Activated naive CD8-positive, alpha-beta T cell treated with anti-CD3 and anti-CD28 coated beads, Interleukin-2, amount 10 ng/mL, durations not matched to agents 7 days and 5 days (primary cell): ENCODE measurements at regions not wholly inside any gene's neighbourhood (a gene's known extent, or its start where the extent isn't known, plus 50 kb on each side); places are given as distances from the start of the nearest gene placed in this dataset.

Source experiments
- ATAC-seq: fragments of 150-1000 bp; cut with Tn5 transposase; one replicate; pipeline ENCODE4 v1.10.0; 2021; ENCODE audit warnings: low read depth, moderate library complexity
- POLR2A ChIA-PET: fragments of 350-600 bp; sonication (Branson Sonifier 250); formaldehyde crosslinking; loops from one replicate; lab custom pipeline; 2021; ENCODE audit warnings: antibody characterized with exemption; lab: Charles Lee
- DNase-seq: peaks from one replicate; pipeline ENCODE4 v3.0.0; 2021
- H3K27ac Mint-ChIP-seq: one replicate; pipeline ENCODE4 v1.8.0; 2022; ENCODE audit warnings: mild to moderate bottlenecking, mixed read lengths
- H3K27me3 Mint-ChIP-seq: one replicate; pipeline ENCODE4 v1.8.0; 2022; ENCODE audit warnings: mild to moderate bottlenecking, moderate library complexity, mixed read lengths
- H3K36me3 Mint-ChIP-seq: one replicate; pipeline ENCODE4 v1.8.0; 2021; ENCODE audit warnings: mild to moderate bottlenecking, mixed read lengths
- H3K4me1 Mint-ChIP-seq: one replicate; pipeline ENCODE4 v1.8.0; 2021; ENCODE audit warnings: mixed read lengths
- H3K4me3 Mint-ChIP-seq: one replicate; pipeline ENCODE4 v1.8.0; 2022; ENCODE audit warnings: mild to moderate bottlenecking, moderate library complexity, mixed read lengths
- H3K9me3 Mint-ChIP-seq: one replicate; pipeline ENCODE4 v1.8.0; 2021; ENCODE audit warnings: mixed read lengths

GRCh38 chr2:23244617-23245016, 140.4 kb upstream of the KLHL29 start:
- Mint-ChIP-seq H3K4me3 (no peak overlapping the region), H3K27me3 (peaks cover 1% of the 10 kb centered on the region), H3K4me1 (no peaks in the 10 kb centered on the region), H3K9me3 (no peaks in the 10 kb centered on the region), H3K27ac (no peak overlapping the region), H3K36me3 (no peaks in the 10 kb centered on the region)
- DNase-seq (no peak), ATAC-seq (no peak)
- POLR2A ChIA-PET: no interaction called here

- ATAC-seq: no peak
- Mint-ChIP-seq H3K4me3 (no peak overlapping the region), H3K27ac (no peak overlapping the region), H3K36me3 (no peaks in the 10 kb centered on the region), H3K9me3 (no peaks in the 10 kb centered on the region), H3K27me3 (peaks cover 3% of the 10 kb centered on the region), H3K4me1 (no peaks in the 10 kb centered on the region)
- POLR2A ChIA-PET: no interaction called here
- DNase-seq: no peak
These were observed 137.8 kb upstream of the KLHL29 start for GRCh38 chr2:23246992-23247683.

GRCh38 chr2:23248667-23249066, 136.3 kb upstream of the KLHL29 start:
- peaks cover 9% of the 10 kb centered on the region for H3K27me3 Mint-ChIP-seq
- no peak overlapping the region for H3K4me3 Mint-ChIP-seq
- H3K27ac Mint-ChIP-seq: no peak overlapping the region
- no peaks in the 10 kb centered on the region for H3K9me3 Mint-ChIP-seq
- no peak for ATAC-seq
- H3K4me1 Mint-ChIP-seq: no peaks in the 10 kb centered on the region
- POLR2A ChIA-PET: no interaction called here
- H3K36me3 Mint-ChIP-seq: no peaks in the 10 kb centered on the region
- DNase-seq: no peak

- Mint-ChIP-seq H3K4me3 (no peak overlapping the region), H3K36me3 (no peaks in the 10 kb centered on the region), H3K9me3 (no peaks in the 10 kb centered on the region), H3K27ac (no peak overlapping the region), H3K4me1 (no peaks in the 10 kb centered on the region), H3K27me3 (peaks cover 12% of the 10 kb centered on the region)
- DNase-seq (no peak), ATAC-seq (no peak)
- POLR2A ChIA-PET: no interaction called here
These were observed 135.6 kb upstream of the KLHL29 start for GRCh38 chr2:23249348-23249747.

- no peaks in the 10 kb centered on the region for H3K9me3 Mint-ChIP-seq
- no peaks in the 10 kb centered on the region for H3K4me1 Mint-ChIP-seq
- H3K27me3 Mint-ChIP-seq: peaks cover 16% of the 10 kb centered on the region
- no peak overlapping the region for H3K27ac Mint-ChIP-seq
- H3K4me3 Mint-ChIP-seq: no peak overlapping the region
- POLR2A ChIA-PET: no interaction called here
- ATAC-seq (no peak), DNase-seq (no peak)
- H3K36me3 Mint-ChIP-seq: no peaks in the 10 kb centered on the region
These were observed 134.6 kb upstream of the KLHL29 start for GRCh38 chr2:23250371-23250770.

GRCh38 chr2:23256643-23257042, 128.3 kb upstream of the KLHL29 start:
- Mint-ChIP-seq H3K27me3 (peaks cover 22% of the 10 kb centered on the region), H3K36me3 (no peaks in the 10 kb centered on the region), H3K27ac (no peak overlapping the region), H3K4me3 (no peak overlapping the region), H3K4me1 (no peaks in the 10 kb centered on the region), H3K9me3 (no peaks in the 10 kb centered on the region)
- POLR2A ChIA-PET: no interaction called here
- ATAC-seq: no peak
- DNase-seq: no peak

- POLR2A ChIA-PET: no interaction called here
- Mint-ChIP-seq H3K4me3 (no peak overlapping the region), H3K36me3 (no peaks in the 10 kb centered on the region), H3K9me3 (no peaks in the 10 kb centered on the region), H3K4me1 (no peaks in the 10 kb centered on the region), H3K27me3 (peaks cover 14% of the 10 kb centered on the region), H3K27ac (no peak overlapping the region)
- DNase-seq: no peak
- ATAC-seq: no peak
These were observed 124.4 kb upstream of the KLHL29 start for GRCh38 chr2:23260621-23261020.

- DNase-seq: no peak
- Mint-ChIP-seq H3K27ac (no peak overlapping the region), H3K4me3 (no peak overlapping the region), H3K9me3 (no peaks in the 10 kb centered on the region), H3K27me3 (peaks cover 38% of the 10 kb centered on the region), H3K36me3 (no peaks in the 10 kb centered on the region), H3K4me1 (no peaks in the 10 kb centered on the region)
- ATAC-seq: no peak
- POLR2A ChIA-PET: no interaction called here
These were observed 116.3 kb upstream of the KLHL29 start for GRCh38 chr2:23268467-23269263.

GRCh38 chr2:23269747-23270146, 115.2 kb upstream of the KLHL29 start:
- ATAC-seq (no peak), DNase-seq (no peak)
- Mint-ChIP-seq H3K4me3 (no peak overlapping the region), H3K27me3 (peaks cover 38% of the 10 kb centered on the region), H3K27ac (no peak overlapping the region), H3K4me1 (no peaks in the 10 kb centered on the region), H3K36me3 (no peaks in the 10 kb centered on the region), H3K9me3 (no peaks in the 10 kb centered on the region)
- POLR2A ChIA-PET: no interaction called here

GRCh38 chr2:23270810-23271209, 114.2 kb upstream of the KLHL29 start:
- Mint-ChIP-seq H3K4me3 (no peak overlapping the region), H3K27ac (no peak overlapping the region), H3K36me3 (no peaks in the 10 kb centered on the region), H3K9me3 (no peaks in the 10 kb centered on the region), H3K4me1 (no peaks in the 10 kb centered on the region), H3K27me3 (peaks cover 32% of the 10 kb centered on the region)
- no peak for DNase-seq
- POLR2A ChIA-PET: no interaction called here
- no peak for ATAC-seq

GRCh38 chr2:23271230-23271629, 113.7 kb upstream of the KLHL29 start:
- no peak for DNase-seq
- H3K27me3 Mint-ChIP-seq: peaks cover 27% of the 10 kb centered on the region
- POLR2A ChIA-PET: no interaction called here
- ATAC-seq: no peak
- H3K36me3 Mint-ChIP-seq: no peaks in the 10 kb centered on the region
- H3K9me3 Mint-ChIP-seq: no peaks in the 10 kb centered on the region
- H3K27ac Mint-ChIP-seq: no peak overlapping the region
- H3K4me1 Mint-ChIP-seq: no peaks in the 10 kb centered on the region
- H3K4me3 Mint-ChIP-seq: no peak overlapping the region

GRCh38 chr2:23273786-23274185, 111.2 kb upstream of the KLHL29 start:
- H3K9me3 Mint-ChIP-seq: no peaks in the 10 kb centered on the region
- no peak overlapping the region for H3K4me3 Mint-ChIP-seq
- POLR2A ChIA-PET: no interaction called here
- ATAC-seq (no peak), DNase-seq (no peak)
- H3K27me3 Mint-ChIP-seq: peaks cover 13% of the 10 kb centered on the region
- no peaks in the 10 kb centered on the region for H3K4me1 Mint-ChIP-seq
- H3K36me3 Mint-ChIP-seq: no peaks in the 10 kb centered on the region
- no peak overlapping the region for H3K27ac Mint-ChIP-seq

- Mint-ChIP-seq H3K27ac (no peak overlapping the region), H3K4me3 (no peak overlapping the region), H3K9me3 (no peaks in the 10 kb centered on the region), H3K36me3 (no peaks in the 10 kb centered on the region), H3K27me3 (peaks cover 2% of the 10 kb centered on the region), H3K4me1 (no peaks in the 10 kb centered on the region)
- POLR2A ChIA-PET: no interaction called here
- no peak for DNase-seq
- ATAC-seq: no peak
These were observed 104.6 kb upstream of the KLHL29 start for GRCh38 chr2:23280401-23280800.

GRCh38 chr2:23283653-23284052, 101.3 kb upstream of the KLHL29 start:
- POLR2A ChIA-PET: no interaction called here
- Mint-ChIP-seq H3K4me1 (no peaks in the 10 kb centered on the region), H3K27ac (no peak overlapping the region), H3K36me3 (no peaks in the 10 kb centered on the region), H3K9me3 (no peaks in the 10 kb centered on the region), H3K27me3 (peaks cover 5% of the 10 kb centered on the region), H3K4me3 (no peak overlapping the region)
- DNase-seq (no peak), ATAC-seq (no peak)
